ENCODE measurements at regions not wholly inside any gene's neighbourhood (a gene's known extent, or its start where the extent isn't known, plus 50 kb on each side); places are given as distances from the start of the nearest gene placed in this dataset.

DNA sequence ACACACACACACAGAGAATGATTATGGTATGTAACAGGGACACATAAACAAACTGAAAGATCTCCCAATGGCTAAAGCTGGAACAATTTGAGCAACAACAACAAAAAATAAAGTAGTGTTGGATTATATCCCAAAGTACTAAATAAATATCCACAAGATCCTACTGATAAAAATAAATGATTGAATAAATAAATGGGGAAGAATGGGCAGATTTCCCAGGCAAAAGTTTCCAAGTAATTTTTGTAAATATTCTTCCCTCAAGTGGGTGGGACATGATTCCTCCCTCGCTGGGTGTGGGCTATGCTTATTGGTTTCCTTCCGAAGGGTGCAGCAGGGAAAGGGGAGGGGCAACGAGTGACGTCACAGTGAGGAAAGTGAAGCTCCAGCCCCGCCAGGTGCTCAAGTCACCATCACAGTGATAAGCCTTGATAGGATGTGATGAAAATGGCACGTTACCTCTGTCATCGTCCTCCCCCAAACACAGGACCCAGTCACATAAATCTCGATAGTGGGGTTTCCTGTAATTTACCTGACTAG, 295.3 kb downstream of the DRD1 start:
- no peaks in the 10 kb centered on the region for H4K20me1 ChIP-seq (ENCODE audit: insufficient read depth)
- ChIA-PET POLR2A (no interaction called here), CTCF (no interaction called here)
- no peak overlapping the region for H2AFZ ChIP-seq (ENCODE audit: low read depth)
- WGBS (ENCODE audit: low lambda C conversion rate), result 11% methylated on average over 8 of the region's 8 CpGs
- no peaks in the 10 kb centered on the region for H3K4me1 ChIP-seq (ENCODE audit: control insufficient read depth in 1 of 2, insufficient read depth in 2 of 2, low read depth in 1 of 2, low read length in 1 of 2)
- H3K9me2 ChIP-seq, result no peaks in the 10 kb centered on the region
- H3K79me2 ChIP-seq (ENCODE audit: insufficient read depth), result no peaks in the 10 kb centered on the region
- no peaks in the 10 kb centered on the region for H3K9me3 ChIP-seq
- DNase-seq, result no peak
- H3K9ac ChIP-seq, result no peak overlapping the region
- no peaks in the 10 kb centered on the region for H3K27me3 ChIP-seq (ENCODE audit: insufficient read depth)
- no peaks in the 10 kb centered on the region for H3K36me3 ChIP-seq (replicated peaks in 1 of 2; ENCODE audit: control insufficient read depth in 1 of 2, insufficient read depth in 2 of 2, low read length in 1 of 2)
- no peak overlapping the region for H3K4me2 ChIP-seq
- no peak overlapping the region for H3K27ac ChIP-seq (ENCODE audit: low read depth in 2 of 2, low read length in 1 of 2)
- H3K4me3 ChIP-seq (ENCODE audit: low read depth in 2 of 2, low read length in 1 of 2), result no peak overlapping the region
- H3F3A ChIP-seq (replicated peaks; ENCODE audit: insufficient read depth), result no peaks in the 10 kb centered on the region
- TF ChIP-seq RCOR1 (IDR thresholded peaks at IDR 0.05; ENCODE audit: low read length) (no peak), RXRA (IDR thresholded peaks at IDR 0.05; ENCODE audit: borderline replicate concordance, low read depth) (no peak), TAF1 (IDR thresholded peaks at IDR 0.05; ENCODE audit: borderline replicate concordance, low read depth, low read length) (no peak), EZH2phosphoT487 (IDR thresholded peaks at IDR 0.05; ENCODE audit: borderline replicate concordance, low read depth) (no peak), EP300 (IDR thresholded peaks at IDR 0.05; ENCODE audit: borderline replicate concordance in 1 of 2, low read depth in 1 of 2, low read length in 1 of 2) (no peak), POLR2AphosphoS5 (IDR thresholded peaks at IDR 0.05; ENCODE audit: low read depth, low read length) (no peak), JUND (IDR thresholded peaks at IDR 0.05) (no peak)
- TF ChIP-seq, protein P1, sequence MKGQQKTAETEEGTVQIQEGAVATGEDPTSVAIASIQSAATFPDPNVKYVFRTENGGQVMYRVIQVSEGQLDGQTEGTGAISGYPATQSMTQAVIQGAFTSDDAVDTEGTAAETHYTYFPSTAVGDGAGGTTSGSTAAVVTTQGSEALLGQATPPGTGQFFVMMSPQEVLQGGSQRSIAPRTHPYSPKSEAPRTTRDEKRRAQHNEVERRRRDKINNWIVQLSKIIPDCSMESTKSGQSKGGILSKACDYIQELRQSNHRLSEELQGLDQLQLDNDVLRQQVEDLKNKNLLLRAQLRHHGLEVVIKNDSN (IDR thresholded peaks at IDR 0.05; ENCODE audit: borderline replicate concordance, low read depth), result no peak

DNA sequence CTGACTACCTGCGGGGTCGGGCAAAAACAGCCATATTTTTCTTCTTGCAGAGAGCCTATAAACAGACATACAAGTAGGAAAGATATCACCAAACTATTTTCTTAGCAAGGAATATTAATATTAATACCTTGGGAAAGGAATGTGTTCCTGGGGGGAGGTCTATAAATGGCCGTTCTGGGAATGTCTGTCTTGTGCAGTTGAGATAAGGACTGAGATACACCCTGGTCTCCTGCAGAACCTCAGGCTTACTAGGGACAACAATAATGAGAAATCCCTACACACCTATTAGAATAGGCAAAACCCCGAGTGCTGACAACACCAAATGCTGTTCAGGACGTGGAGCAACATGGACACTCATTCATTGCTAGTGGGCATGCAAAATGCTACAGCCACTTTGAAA, 297.2 kb downstream of the DRD1 start:
- no peak for DNase-seq
- no peaks in the 10 kb centered on the region for H3K27me3 ChIP-seq (ENCODE audit: insufficient read depth)
- 0 out of 2 replicates have a peak, but pooled peaks cover 3% of the 10 kb centered on the region for H3K9me3 ChIP-seq
- no peaks in the 10 kb centered on the region for H3F3A ChIP-seq (replicated peaks; ENCODE audit: insufficient read depth)
- no peak overlapping the region for H3K9ac ChIP-seq
- ChIA-PET POLR2A (no interaction called here), CTCF (no interaction called here)
- 9% methylated on average over 5 of the region's 5 CpGs for WGBS (ENCODE audit: low lambda C conversion rate)
- no peaks in the 10 kb centered on the region for H3K9me2 ChIP-seq
- H3K79me2 ChIP-seq (ENCODE audit: insufficient read depth), result no peaks in the 10 kb centered on the region
- no peaks in the 10 kb centered on the region for H3K4me1 ChIP-seq (ENCODE audit: control insufficient read depth in 1 of 2, insufficient read depth in 2 of 2, low read depth in 1 of 2, low read length in 1 of 2)
- no peak overlapping the region for H3K4me2 ChIP-seq
- no peak overlapping the region for H3K4me3 ChIP-seq (ENCODE audit: low read depth in 2 of 2, low read length in 1 of 2)
- no peaks in the 10 kb centered on the region for H4K20me1 ChIP-seq (ENCODE audit: insufficient read depth)
- no peak overlapping the region for H3K27ac ChIP-seq (ENCODE audit: low read depth in 2 of 2, low read length in 1 of 2)
- no peaks in the 10 kb centered on the region for H3K36me3 ChIP-seq (replicated peaks in 1 of 2; ENCODE audit: control insufficient read depth in 1 of 2, insufficient read depth in 2 of 2, low read length in 1 of 2)
- H2AFZ ChIP-seq (ENCODE audit: low read depth), result no peak overlapping the region
- TF ChIP-seq SMC3 (IDR thresholded peaks at IDR 0.05; ENCODE audit: low read depth, low read length) (no peak), GATA2 (CRISPR knock-in tag; IDR thresholded peaks at IDR 0.05) (no peak), FOSL2 (IDR thresholded peaks at IDR 0.05; ENCODE audit: borderline replicate concordance, low read depth) (no peak), NRF1 (IDR thresholded peaks at IDR 0.05; ENCODE audit: low read depth, low read length) (no peak), RCOR1 (IDR thresholded peaks at IDR 0.05; ENCODE audit: low read length) (no peak), JUND (IDR thresholded peaks at IDR 0.05) (no peak), NFIC (IDR thresholded peaks at IDR 0.05; ENCODE audit: borderline replicate concordance) (no peak)
- TF ChIP-seq, protein P2, sequence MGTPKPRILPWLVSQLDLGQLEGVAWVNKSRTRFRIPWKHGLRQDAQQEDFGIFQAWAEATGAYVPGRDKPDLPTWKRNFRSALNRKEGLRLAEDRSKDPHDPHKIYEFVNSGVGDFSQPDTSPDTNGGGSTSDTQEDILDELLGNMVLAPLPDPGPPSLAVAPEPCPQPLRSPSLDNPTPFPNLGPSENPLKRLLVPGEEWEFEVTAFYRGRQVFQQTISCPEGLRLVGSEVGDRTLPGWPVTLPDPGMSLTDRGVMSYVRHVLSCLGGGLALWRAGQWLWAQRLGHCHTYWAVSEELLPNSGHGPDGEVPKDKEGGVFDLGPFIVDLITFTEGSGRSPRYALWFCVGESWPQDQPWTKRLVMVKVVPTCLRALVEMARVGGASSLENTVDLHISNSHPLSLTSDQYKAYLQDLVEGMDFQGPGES (IDR thresholded peaks at IDR 0.05; ENCODE audit: low read depth, low read length), result no peak
- TF ChIP-seq, protein P3, sequence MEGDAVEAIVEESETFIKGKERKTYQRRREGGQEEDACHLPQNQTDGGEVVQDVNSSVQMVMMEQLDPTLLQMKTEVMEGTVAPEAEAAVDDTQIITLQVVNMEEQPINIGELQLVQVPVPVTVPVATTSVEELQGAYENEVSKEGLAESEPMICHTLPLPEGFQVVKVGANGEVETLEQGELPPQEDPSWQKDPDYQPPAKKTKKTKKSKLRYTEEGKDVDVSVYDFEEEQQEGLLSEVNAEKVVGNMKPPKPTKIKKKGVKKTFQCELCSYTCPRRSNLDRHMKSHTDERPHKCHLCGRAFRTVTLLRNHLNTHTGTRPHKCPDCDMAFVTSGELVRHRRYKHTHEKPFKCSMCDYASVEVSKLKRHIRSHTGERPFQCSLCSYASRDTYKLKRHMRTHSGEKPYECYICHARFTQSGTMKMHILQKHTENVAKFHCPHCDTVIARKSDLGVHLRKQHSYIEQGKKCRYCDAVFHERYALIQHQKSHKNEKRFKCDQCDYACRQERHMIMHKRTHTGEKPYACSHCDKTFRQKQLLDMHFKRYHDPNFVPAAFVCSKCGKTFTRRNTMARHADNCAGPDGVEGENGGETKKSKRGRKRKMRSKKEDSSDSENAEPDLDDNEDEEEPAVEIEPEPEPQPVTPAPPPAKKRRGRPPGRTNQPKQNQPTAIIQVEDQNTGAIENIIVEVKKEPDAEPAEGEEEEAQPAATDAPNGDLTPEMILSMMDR (IDR thresholded peaks at IDR 0.05), result no peak
- TF ChIP-seq, protein P4, sequence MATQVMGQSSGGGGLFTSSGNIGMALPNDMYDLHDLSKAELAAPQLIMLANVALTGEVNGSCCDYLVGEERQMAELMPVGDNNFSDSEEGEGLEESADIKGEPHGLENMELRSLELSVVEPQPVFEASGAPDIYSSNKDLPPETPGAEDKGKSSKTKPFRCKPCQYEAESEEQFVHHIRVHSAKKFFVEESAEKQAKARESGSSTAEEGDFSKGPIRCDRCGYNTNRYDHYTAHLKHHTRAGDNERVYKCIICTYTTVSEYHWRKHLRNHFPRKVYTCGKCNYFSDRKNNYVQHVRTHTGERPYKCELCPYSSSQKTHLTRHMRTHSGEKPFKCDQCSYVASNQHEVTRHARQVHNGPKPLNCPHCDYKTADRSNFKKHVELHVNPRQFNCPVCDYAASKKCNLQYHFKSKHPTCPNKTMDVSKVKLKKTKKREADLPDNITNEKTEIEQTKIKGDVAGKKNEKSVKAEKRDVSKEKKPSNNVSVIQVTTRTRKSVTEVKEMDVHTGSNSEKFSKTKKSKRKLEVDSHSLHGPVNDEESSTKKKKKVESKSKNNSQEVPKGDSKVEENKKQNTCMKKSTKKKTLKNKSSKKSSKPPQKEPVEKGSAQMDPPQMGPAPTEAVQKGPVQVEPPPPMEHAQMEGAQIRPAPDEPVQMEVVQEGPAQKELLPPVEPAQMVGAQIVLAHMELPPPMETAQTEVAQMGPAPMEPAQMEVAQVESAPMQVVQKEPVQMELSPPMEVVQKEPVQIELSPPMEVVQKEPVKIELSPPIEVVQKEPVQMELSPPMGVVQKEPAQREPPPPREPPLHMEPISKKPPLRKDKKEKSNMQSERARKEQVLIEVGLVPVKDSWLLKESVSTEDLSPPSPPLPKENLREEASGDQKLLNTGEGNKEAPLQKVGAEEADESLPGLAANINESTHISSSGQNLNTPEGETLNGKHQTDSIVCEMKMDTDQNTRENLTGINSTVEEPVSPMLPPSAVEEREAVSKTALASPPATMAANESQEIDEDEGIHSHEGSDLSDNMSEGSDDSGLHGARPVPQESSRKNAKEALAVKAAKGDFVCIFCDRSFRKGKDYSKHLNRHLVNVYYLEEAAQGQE (IDR thresholded peaks at IDR 0.05; ENCODE audit: low read depth, low read length), result no peak
- TF ChIP-seq, protein P1 (IDR thresholded peaks at IDR 0.05; ENCODE audit: borderline replicate concordance, low read depth), result no peak
- TF ChIP-seq, protein P5, sequence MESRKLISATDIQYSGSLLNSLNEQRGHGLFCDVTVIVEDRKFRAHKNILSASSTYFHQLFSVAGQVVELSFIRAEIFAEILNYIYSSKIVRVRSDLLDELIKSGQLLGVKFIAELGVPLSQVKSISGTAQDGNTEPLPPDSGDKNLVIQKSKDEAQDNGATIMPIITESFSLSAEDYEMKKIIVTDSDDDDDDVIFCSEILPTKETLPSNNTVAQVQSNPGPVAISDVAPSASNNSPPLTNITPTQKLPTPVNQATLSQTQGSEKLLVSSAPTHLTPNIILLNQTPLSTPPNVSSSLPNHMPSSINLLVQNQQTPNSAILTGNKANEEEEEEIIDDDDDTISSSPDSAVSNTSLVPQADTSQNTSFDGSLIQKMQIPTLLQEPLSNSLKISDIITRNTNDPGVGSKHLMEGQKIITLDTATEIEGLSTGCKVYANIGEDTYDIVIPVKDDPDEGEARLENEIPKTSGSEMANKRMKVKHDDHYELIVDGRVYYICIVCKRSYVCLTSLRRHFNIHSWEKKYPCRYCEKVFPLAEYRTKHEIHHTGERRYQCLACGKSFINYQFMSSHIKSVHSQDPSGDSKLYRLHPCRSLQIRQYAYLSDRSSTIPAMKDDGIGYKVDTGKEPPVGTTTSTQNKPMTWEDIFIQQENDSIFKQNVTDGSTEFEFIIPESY (IDR thresholded peaks at IDR 0.05; ENCODE audit: borderline replicate concordance, low read depth), result no peak

Data from SK-N-SH (cell line).